Endothelial cell (in vitro differentiated cells): ENCODE measurements at regions not wholly inside any gene's neighbourhood (a gene's known extent, or its start where the extent isn't known, plus 50 kb on each side); places are given as distances from the start of the nearest gene placed in this dataset.

Experiments
- DNase-seq: peaks from one replicate; pipeline ENCODE4 v3.0.0; 2021; ENCODE audit warnings: low spot score
- H3K27ac Mint-ChIP-seq: one replicate; pipeline ENCODE4 v1.8.0; 2021; ENCODE audit warnings: mixed read lengths, inconsistent platforms; ENCODE audit not compliant: unreplicated experiment
- H3K27me3 Mint-ChIP-seq: one replicate; pipeline ENCODE4 v1.8.0; 2021; ENCODE audit warnings: mild to moderate bottlenecking, moderate library complexity, mixed read lengths, inconsistent platforms; ENCODE audit not compliant: unreplicated experiment
- H3K36me3 Mint-ChIP-seq: one replicate; pipeline ENCODE4 v1.8.0; 2021; ENCODE audit warnings: mild to moderate bottlenecking, low read depth, mixed read lengths, inconsistent platforms; ENCODE audit not compliant: unreplicated experiment
- H3K4me1 Mint-ChIP-seq: one replicate; pipeline ENCODE4 v1.8.0; 2021; ENCODE audit warnings: mild to moderate bottlenecking, mixed read lengths, inconsistent platforms; ENCODE audit not compliant: unreplicated experiment
- H3K4me3 Mint-ChIP-seq: one replicate; pipeline ENCODE4 v1.8.0; 2021; ENCODE audit warnings: mild to moderate bottlenecking, mixed read lengths, inconsistent platforms; ENCODE audit not compliant: unreplicated experiment
- H3K9me3 Mint-ChIP-seq: one replicate; pipeline ENCODE4 v1.8.0; 2021; ENCODE audit warnings: mixed read lengths, inconsistent platforms; ENCODE audit not compliant: unreplicated experiment
- CTCF ChIP-seq: fragments of 200-600 bp; sonication (generic); IDR thresholded peaks from one replicate; pipeline ENCODE4 v1.5.0; 2021; ENCODE audit warnings: antibody characterized with exemption; ENCODE audit not compliant: unreplicated experiment

- Mint-ChIP-seq H3K36me3 (no peaks in the 10 kb centered on the region), H3K9me3 (no peaks in the 10 kb centered on the region), H3K27me3 (peaks cover 1% of the 10 kb centered on the region), H3K4me3 (no peak overlapping the region), H3K27ac (no peak overlapping the region), H3K4me1 (peaks cover 3% of the 10 kb centered on the region)
- no peak for TF ChIP-seq CTCF
- no peak for DNase-seq
These were observed 49.9 kb upstream of the TAF1B start for GRCh38 chr2:9793156-9793917.
